Mesodermal cell (in vitro differentiated cells): ENCODE measurements at regions not wholly inside any gene's neighbourhood (a gene's known extent, or its start where the extent isn't known, plus 50 kb on each side); places are given as distances from the start of the nearest gene placed in this dataset.

Source experiments
- H3K27ac ChIP-seq: 2 replicates; pipeline ENCODE4 v1.7.0; 2013; ENCODE audit warnings: mild to moderate bottlenecking, low read depth, low read length, moderate library complexity; ENCODE audit not compliant: severe bottlenecking
- H3K36me3 ChIP-seq: 2 replicates; pipeline ENCODE4 v1.7.1; 2013; ENCODE audit warnings: mild to moderate bottlenecking, low read length, moderate library complexity; ENCODE audit not compliant: control insufficient read depth, insufficient read depth
- H3K4me1 ChIP-seq: one replicate; pipeline ENCODE4 v1.7.1; 2013; ENCODE audit warnings: mild to moderate bottlenecking, low read length; ENCODE audit not compliant: insufficient read depth, control insufficient read depth, poor library complexity, severe bottlenecking
- H3K4me3 ChIP-seq: 2 replicates; pipeline ENCODE4 v1.7.0; 2013; ENCODE audit warnings: low read length, control low read depth, mild to moderate bottlenecking; ENCODE audit not compliant: insufficient read depth, poor library complexity, severe bottlenecking; ENCODE audit errors: extremely low read depth
- H3K9me3 ChIP-seq: 2 replicates; pipeline ENCODE4 v1.7.1; 2013; ENCODE audit warnings: mild to moderate bottlenecking, low read length, moderate library complexity; ENCODE audit not compliant: control insufficient read depth
- WGBS, 2 experiments: methylation state at CpG; one replicate each; pipeline ENCODE4 v1.1.5; 2013; ENCODE audit warnings: missing lambda C conversion rate in 2 of 2; ENCODE audit not compliant: insufficient coverage in 2 of 2; 5-methylcytosine and 5-hydroxymethylcytosine counted together

- Histone ChIP-seq H3K27ac (no peak overlapping the region), H3K9me3 (no peaks in the 10 kb centered on the region), H3K4me1 (no peaks in the 10 kb centered on the region), H3K36me3 (no peaks in the 10 kb centered on the region), H3K4me3 (no peak overlapping the region)
- WGBS, 2 experiments, result 67% methylated on average over 1 of the region's 1 CpG; no CpG with 5 or more reads in 1 of the 2 experiments
Observed at GRCh38 chr2:13197248-13197647, 480.5 kb downstream of the TRIB2 start.

- H3K27ac ChIP-seq, result no peak overlapping the region
- WGBS, 2 experiments, result no CpG with 5 or more reads among the region's 2 CpGs
- H3K4me1 ChIP-seq, result no peaks in the 10 kb centered on the region
- no peak overlapping the region for H3K4me3 ChIP-seq
- no peaks in the 10 kb centered on the region for H3K9me3 ChIP-seq
- no peaks in the 10 kb centered on the region for H3K36me3 ChIP-seq
Observed at GRCh38 chr2:13201924-13202323, 485.2 kb downstream of the TRIB2 start.

- Histone ChIP-seq H3K27ac (no peak overlapping the region), H3K9me3 (peaks cover 6% of the 10 kb centered on the region), H3K4me1 (no peaks in the 10 kb centered on the region), H3K4me3 (no peak overlapping the region), H3K36me3 (no peaks in the 10 kb centered on the region)
Observed at GRCh38 chr2:13212115-13212514, 495.4 kb downstream of the TRIB2 start.

GRCh38 chr2:13218205-13218604 is 501.5 kb downstream of the TRIB2 start:
- Histone ChIP-seq H3K36me3 (no peaks in the 10 kb centered on the region), H3K9me3 (peaks cover 6% of the 10 kb centered on the region), H3K27ac (no peak overlapping the region), H3K4me3 (no peak overlapping the region), H3K4me1 (no peaks in the 10 kb centered on the region)

GRCh38 chr2:13227578-13227977 is 510.8 kb downstream of the TRIB2 start:
- Histone ChIP-seq H3K4me1 (peaks cover 2% of the 10 kb centered on the region), H3K4me3 (no peak overlapping the region), H3K36me3 (no peaks in the 10 kb centered on the region), H3K9me3 (no peaks in the 10 kb centered on the region), H3K27ac (no peak overlapping the region)
- WGBS, 2 experiments, result 63 to 69% methylated on average over 2 to 3 of the region's 5 CpGs

- H3K36me3 ChIP-seq, result no peaks in the 10 kb centered on the region
- H3K27ac ChIP-seq, result no peak overlapping the region
- H3K9me3 ChIP-seq, result no peaks in the 10 kb centered on the region
- no peak overlapping the region for H3K4me3 ChIP-seq
- no CpG with 5 or more reads among the region's 1 CpG for WGBS, 2 experiments
- H3K4me1 ChIP-seq, result peaks cover 2% of the 10 kb centered on the region
Observed at GRCh38 chr2:13230221-13230620, 513.5 kb downstream of the TRIB2 start.

GRCh38 chr2:13240061-13240460 is 523.3 kb downstream of the TRIB2 start:
- Histone ChIP-seq H3K4me1 (no peaks in the 10 kb centered on the region), H3K27ac (no peak overlapping the region), H3K4me3 (no peak overlapping the region)

GRCh38 chr2:13240789-13241487 is 524.2 kb downstream of the TRIB2 start:
- no peak overlapping the region for H3K4me3 ChIP-seq
- H3K36me3 ChIP-seq, result no peaks in the 10 kb centered on the region
- 86 to 93% methylated on average over 1 to 2 of the region's 11 CpGs for WGBS, 2 experiments

More at GRCh38 chr2:13240061-13240460, 523.3 kb downstream of the TRIB2 start:
- H3K9me3 ChIP-seq, result no peaks in the 10 kb centered on the region
- no peaks in the 10 kb centered on the region for H3K36me3 ChIP-seq

GRCh38 chr2:13252615-13253014 is 535.9 kb downstream of the TRIB2 start:
- 65 to 67% methylated on average over 2 to 3 of the region's 4 CpGs for WGBS, 2 experiments
- Histone ChIP-seq H3K9me3 (no peaks in the 10 kb centered on the region), H3K36me3 (no peaks in the 10 kb centered on the region), H3K27ac (no peak overlapping the region), H3K4me1 (no peaks in the 10 kb centered on the region), H3K4me3 (no peak overlapping the region)

More at GRCh38 chr2:13240789-13241487, 524.2 kb downstream of the TRIB2 start:
- H3K4me1 ChIP-seq, result no peaks in the 10 kb centered on the region
- H3K27ac ChIP-seq, result no peak overlapping the region
- H3K9me3 ChIP-seq, result no peaks in the 10 kb centered on the region

GRCh38 chr2:13255485-13255884 is 538.7 kb downstream of the TRIB2 start:
- Histone ChIP-seq H3K4me1 (no peaks in the 10 kb centered on the region), H3K9me3 (no peaks in the 10 kb centered on the region), H3K36me3 (no peaks in the 10 kb centered on the region), H3K27ac (no peak overlapping the region), H3K4me3 (no peak overlapping the region)
- no CpG with 5 or more reads among the region's 1 CpG for WGBS, 2 experiments

- H3K9me3 ChIP-seq, result no peaks in the 10 kb centered on the region
- no peak overlapping the region for H3K4me3 ChIP-seq
- no peaks in the 10 kb centered on the region for H3K36me3 ChIP-seq
- WGBS, 2 experiments, result 29 to 44% methylated on average over 1 of the region's 2 CpGs
- H3K4me1 ChIP-seq, result no peaks in the 10 kb centered on the region
- no peak overlapping the region for H3K27ac ChIP-seq
Observed at GRCh38 chr2:13260402-13260801, 543.7 kb downstream of the TRIB2 start.
